Neuron (in vitro differentiated cells): ENCODE measurements at regions not wholly inside any gene's neighbourhood (a gene's known extent, or its start where the extent isn't known, plus 50 kb on each side); places are given as distances from the start of the nearest gene placed in this dataset.

ENCODE experiments used
- H2AFZ ChIP-seq: one replicate; pipeline ENCODE4 v1.6.1; 2013; ENCODE audit warnings: low read depth, mild to moderate bottlenecking, inconsistent platforms, low read length, moderate library complexity
- H3K27me3 ChIP-seq: one replicate; pipeline ENCODE4 v1.6.1; 2013; ENCODE audit warnings: low read length; ENCODE audit not compliant: insufficient read depth
- H3K36me3 ChIP-seq: one replicate; pipeline ENCODE4 v1.6.1; 2013; ENCODE audit warnings: low read length; ENCODE audit not compliant: insufficient read depth
- H3K4me1 ChIP-seq: one replicate; pipeline ENCODE4 v1.6.1; 2013; ENCODE audit warnings: low read length; ENCODE audit not compliant: insufficient read depth
- H3K4me3 ChIP-seq: 2 replicates; pipeline ENCODE4 v1.5.1; 2013; ENCODE audit warnings: mild to moderate bottlenecking, low read length, moderate library complexity
- H3K9me3 ChIP-seq: one replicate; pipeline ENCODE4 v1.6.1; 2013; ENCODE audit warnings: low read length

DNA sequence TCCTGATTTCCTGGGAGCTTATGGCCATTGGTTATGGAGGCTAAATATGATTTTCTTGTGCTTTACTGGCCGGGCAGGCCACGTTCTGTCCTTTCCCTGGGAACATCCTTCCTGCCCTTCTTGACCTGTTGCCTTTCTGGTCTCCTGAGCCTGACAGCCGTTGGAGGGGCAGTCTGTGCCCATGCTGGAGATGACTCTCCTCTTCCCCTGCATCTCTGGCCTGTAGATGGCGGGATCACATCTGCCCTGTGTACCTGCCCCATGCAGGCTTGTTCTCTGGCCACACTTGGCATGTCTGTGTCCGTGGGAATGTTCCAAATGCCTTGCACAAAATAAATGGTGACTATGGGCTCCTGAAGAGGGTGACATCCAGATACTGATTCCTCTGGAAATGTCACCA is 253.1 kb upstream of the IRX4 start:
- Histone ChIP-seq H2AFZ (no peak overlapping the region), H3K27me3 (no peaks in the 10 kb centered on the region), H3K4me1 (peaks cover 5% of the 10 kb centered on the region), H3K9me3 (no peaks in the 10 kb centered on the region), H3K36me3 (no peaks in the 10 kb centered on the region), H3K4me3 (no peak overlapping the region)

DNA sequence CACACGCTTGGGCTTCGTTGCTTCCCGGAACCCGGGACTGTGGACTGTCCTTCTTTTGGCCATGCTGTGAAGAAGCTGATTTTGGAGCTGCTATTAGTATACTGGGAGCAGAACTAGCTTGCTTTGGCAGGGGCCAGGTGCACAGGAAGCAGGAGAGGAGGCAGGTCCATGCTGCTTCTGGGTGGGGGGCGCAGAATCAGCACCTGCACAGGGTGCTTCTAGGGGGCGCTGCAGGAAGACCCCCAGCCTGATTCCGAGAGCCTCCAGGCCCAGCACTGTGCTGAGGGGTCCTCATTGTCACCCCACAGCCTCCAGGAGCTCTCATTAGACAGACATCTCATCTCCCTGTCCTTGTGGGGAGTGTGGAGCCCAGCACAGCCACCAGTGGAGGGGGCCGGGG is 252.6 kb upstream of the IRX4 start:
- H3K9me3 ChIP-seq: no peaks in the 10 kb centered on the region
- H3K4me1 ChIP-seq: peaks cover 5% of the 10 kb centered on the region
- no peaks in the 10 kb centered on the region for H3K27me3 ChIP-seq
- no peak overlapping the region for H3K4me3 ChIP-seq
- H2AFZ ChIP-seq: no peak overlapping the region
- no peaks in the 10 kb centered on the region for H3K36me3 ChIP-seq

- H3K9me3 ChIP-seq: no peaks in the 10 kb centered on the region
- H3K4me3 ChIP-seq: no peak overlapping the region
- no peaks in the 10 kb centered on the region for H3K27me3 ChIP-seq
- no peak overlapping the region for H2AFZ ChIP-seq
- no peaks in the 10 kb centered on the region for H3K36me3 ChIP-seq
- H3K4me1 ChIP-seq: peaks cover 8% of the 10 kb centered on the region
These were observed 252.0 kb upstream of the IRX4 start for GRCh38 chr5:2134543-2135292.

- Histone ChIP-seq H3K9me3 (no peaks in the 10 kb centered on the region), H3K36me3 (no peaks in the 10 kb centered on the region), H3K4me1 (peaks cover 16% of the 10 kb centered on the region), H2AFZ (no peak overlapping the region), H3K4me3 (no peak overlapping the region), H3K27me3 (no peaks in the 10 kb centered on the region)
These were observed 251.2 kb upstream of the IRX4 start for GRCh38 chr5:2133936-2134335.

- H3K4me1 ChIP-seq: peaks cover 22% of the 10 kb centered on the region
- no peak overlapping the region for H2AFZ ChIP-seq
- H3K4me3 ChIP-seq: no peak overlapping the region
- no peaks in the 10 kb centered on the region for H3K36me3 ChIP-seq
- no peaks in the 10 kb centered on the region for H3K27me3 ChIP-seq
- H3K9me3 ChIP-seq: no peaks in the 10 kb centered on the region
These were observed 250.4 kb upstream of the IRX4 start for GRCh38 chr5:2133080-2133479.

GRCh38 chr5:2132497-2132847 is 249.7 kb upstream of the IRX4 start:
- no peak overlapping the region for H2AFZ ChIP-seq
- H3K27me3 ChIP-seq: no peaks in the 10 kb centered on the region
- no peak overlapping the region for H3K4me3 ChIP-seq
- no peaks in the 10 kb centered on the region for H3K9me3 ChIP-seq
- no peaks in the 10 kb centered on the region for H3K36me3 ChIP-seq
- H3K4me1 ChIP-seq: peaks cover 22% of the 10 kb centered on the region

DNA sequence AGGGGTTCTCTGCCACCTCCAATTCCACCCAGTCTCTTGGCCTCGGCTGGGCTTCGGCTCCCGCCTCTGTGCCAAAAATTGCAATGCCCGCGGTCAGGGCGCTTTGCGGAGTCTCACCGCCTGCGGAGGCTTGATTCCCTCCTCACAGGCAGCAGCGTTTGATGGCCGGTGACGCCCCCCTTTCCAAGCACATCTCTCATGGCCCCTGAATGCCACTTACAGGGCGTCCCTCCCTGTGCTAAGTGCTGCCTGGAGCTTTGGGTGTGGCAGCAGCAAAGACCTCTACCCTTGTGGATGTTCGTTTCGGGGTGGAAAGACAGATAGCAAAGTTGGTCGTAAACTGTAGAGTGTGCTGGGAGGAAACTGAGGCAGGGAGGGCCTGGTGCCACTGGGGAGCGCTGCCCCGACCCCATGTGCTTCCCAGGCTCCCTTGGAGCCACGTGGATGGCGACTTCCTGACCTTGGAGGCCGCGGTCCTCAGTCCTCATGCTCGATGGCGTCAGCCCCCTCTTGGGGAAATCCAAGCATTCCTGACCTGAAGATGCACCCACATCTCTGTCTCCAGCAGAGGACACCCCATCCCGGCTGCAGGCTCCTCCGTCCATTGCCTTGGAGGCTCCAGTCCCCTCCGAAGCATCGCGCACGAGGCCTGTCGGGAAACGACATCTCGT is 249.2 kb upstream of the IRX4 start:
- Histone ChIP-seq H2AFZ (no peak overlapping the region), H3K9me3 (no peaks in the 10 kb centered on the region), H3K4me1 (peaks cover 22% of the 10 kb centered on the region), H3K36me3 (no peaks in the 10 kb centered on the region), H3K4me3 (no peak overlapping the region), H3K27me3 (no peaks in the 10 kb centered on the region)

DNA sequence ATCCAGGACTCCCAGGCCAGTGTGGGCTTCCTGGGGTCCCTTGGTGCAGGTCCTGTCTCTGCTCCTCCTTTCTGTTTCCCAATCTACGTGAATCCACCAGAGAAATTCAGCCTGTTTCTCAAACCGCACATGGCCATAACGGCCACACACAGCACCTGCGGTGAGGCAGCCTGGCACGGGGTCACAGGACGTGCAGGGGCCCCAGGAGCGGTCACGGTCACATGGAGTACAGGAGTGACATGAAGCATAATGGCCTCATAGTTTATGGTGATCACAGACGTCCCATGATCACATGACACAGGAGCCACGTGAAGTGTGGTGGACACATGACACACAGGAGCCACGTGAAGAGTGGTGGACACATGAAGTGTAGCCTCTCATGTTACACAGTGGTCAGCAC is 248.5 kb upstream of the IRX4 start:
- Histone ChIP-seq H3K9me3 (no peaks in the 10 kb centered on the region), H3K4me1 (peaks cover 22% of the 10 kb centered on the region), H3K36me3 (no peaks in the 10 kb centered on the region), H3K27me3 (no peaks in the 10 kb centered on the region), H2AFZ (no peak overlapping the region), H3K4me3 (no peak overlapping the region)

DNA sequence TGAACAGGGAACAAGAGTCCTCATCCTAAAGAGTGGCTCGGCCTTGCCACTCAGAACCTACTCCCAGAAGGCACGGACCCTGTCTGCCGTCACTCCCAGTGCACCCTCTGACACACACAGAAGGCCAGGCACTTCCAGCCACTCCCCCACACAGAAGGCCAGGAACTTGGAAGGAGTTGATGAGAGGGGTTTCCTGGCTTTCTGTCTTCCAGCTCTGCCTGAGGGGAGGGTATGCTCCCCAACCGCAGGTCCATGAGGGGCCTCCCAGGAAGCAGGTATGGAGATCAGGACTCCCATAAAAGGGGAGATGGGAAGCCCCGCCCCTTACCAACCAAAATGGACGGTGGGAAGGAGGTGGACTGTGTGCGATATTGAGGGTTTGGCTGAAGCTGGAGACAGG is 247.6 kb upstream of the IRX4 start:
- peaks cover 24% of the 10 kb centered on the region for H3K4me1 ChIP-seq
- H3K9me3 ChIP-seq: no peaks in the 10 kb centered on the region
- H3K27me3 ChIP-seq: no peaks in the 10 kb centered on the region
- H3K36me3 ChIP-seq: no peaks in the 10 kb centered on the region
- no peak overlapping the region for H3K4me3 ChIP-seq
- no peak overlapping the region for H2AFZ ChIP-seq

DNA sequence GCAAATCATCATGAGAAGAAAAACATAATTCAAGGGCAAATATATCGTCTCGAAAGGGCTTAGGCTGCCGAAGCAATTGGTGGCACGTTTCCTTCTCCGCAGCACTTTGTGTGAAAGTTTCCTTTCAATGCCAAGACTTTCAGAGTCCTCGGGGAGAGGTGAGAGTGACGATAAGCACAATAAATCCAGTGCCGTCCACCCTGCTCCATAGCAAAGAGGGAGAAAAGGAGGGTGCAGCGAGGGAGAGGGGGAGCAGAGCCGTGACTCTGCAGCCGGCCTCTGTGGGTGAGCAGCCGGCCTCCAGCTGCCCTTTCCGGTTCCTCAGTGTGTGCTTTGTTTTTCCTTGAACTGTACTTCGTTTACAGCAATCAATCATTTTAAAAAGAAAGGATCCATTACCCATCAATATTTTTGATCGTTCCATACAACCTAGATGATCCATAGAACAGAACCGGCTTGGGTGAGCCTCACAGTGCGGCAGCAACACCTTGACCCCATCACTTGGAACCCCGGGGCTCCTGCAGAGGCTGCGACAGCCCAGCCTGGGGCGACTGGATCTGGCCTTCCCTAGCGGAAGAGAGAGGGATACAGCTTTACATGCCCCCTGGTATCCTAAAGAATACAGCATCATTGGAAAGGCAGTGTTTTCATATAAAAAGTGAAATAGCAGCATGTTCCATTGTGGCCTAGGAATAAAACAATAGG is 247.0 kb upstream of the IRX4 start:
- no peak overlapping the region for H2AFZ ChIP-seq

DNA sequence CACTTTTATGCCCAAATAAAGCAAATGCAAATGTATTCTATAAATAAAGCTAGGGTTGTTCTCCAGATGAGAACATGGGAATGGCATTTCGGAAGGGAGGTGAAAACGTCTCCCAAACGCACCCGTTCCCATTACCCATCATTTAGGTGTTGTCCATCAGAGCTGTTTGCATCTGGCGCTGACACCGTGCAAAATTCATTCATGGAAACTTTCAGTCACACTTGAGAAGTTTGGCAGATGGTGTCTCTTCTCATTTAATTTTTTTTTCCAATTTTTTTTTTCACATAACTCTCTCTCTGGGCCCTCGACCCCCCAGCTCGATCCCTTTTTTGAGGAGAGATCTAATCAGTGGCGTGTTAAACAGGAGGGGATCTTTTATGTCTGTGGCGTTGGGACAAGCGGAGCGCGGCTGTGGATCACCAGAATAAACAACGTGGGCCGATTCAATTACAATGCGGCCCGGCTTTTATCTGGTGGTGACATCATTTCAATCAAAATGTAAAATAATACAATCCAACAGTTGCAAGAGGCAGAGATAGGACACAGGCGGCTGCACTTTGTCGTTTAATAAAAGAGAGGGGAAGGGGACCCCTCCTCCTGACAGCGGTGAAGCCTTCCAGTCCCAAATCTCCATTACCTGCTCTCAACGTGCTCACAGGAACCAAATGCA is 246.1 kb upstream of the IRX4 start:
- Histone ChIP-seq H3K9me3 (no peaks in the 10 kb centered on the region), H3K27me3 (no peaks in the 10 kb centered on the region), H3K36me3 (no peaks in the 10 kb centered on the region), H2AFZ (no peak overlapping the region), H3K4me1 (peaks cover 26% of the 10 kb centered on the region), H3K4me3 (no peak overlapping the region)

More for the DNA sequence above, 247.0 kb upstream of the IRX4 start:
- H3K9me3 ChIP-seq: no peaks in the 10 kb centered on the region
- no peaks in the 10 kb centered on the region for H3K36me3 ChIP-seq
- H3K27me3 ChIP-seq: no peaks in the 10 kb centered on the region
- peaks cover 26% of the 10 kb centered on the region for H3K4me1 ChIP-seq
- H3K4me3 ChIP-seq: no peak overlapping the region

DNA sequence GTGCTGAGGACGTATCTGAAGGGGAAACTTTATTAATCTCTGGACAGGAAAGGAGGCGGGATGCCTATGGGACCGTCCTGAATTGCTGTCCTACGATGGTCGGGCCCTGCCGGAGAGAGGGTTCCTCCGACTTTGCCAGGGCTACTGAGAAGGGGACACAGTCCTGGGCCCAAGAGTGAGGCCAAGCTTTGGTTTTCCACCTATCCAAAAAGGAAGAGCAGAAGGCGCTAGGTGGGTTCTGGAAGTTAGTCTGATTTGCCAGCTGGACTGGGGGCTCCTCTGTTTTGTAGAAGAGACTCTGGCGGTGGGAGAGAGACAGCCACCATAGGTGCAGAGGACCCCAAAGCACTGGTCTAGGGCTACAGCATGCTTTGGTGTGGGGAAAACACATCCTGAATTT is 243.8 kb upstream of the IRX4 start:
- Histone ChIP-seq H3K4me1 (peaks cover 26% of the 10 kb centered on the region), H3K9me3 (no peaks in the 10 kb centered on the region), H2AFZ (no peak overlapping the region), H3K27me3 (no peaks in the 10 kb centered on the region), H3K36me3 (no peaks in the 10 kb centered on the region), H3K4me3 (no peak overlapping the region)

- Histone ChIP-seq H3K4me1 (peaks cover 26% of the 10 kb centered on the region), H3K36me3 (no peaks in the 10 kb centered on the region), H3K27me3 (no peaks in the 10 kb centered on the region), H3K9me3 (no peaks in the 10 kb centered on the region), H3K4me3 (no peak overlapping the region), H2AFZ (no peak overlapping the region)
These were observed 243.2 kb upstream of the IRX4 start for GRCh38 chr5:2125901-2126265.
